ENCODE measurements at regions not wholly inside any gene's neighbourhood (a gene's known extent, or its start where the extent isn't known, plus 50 kb on each side); places are given as distances from the start of the nearest gene placed in this dataset.

- Histone ChIP-seq H3K27me3 (no peaks in the 10 kb centered on the region), H3K27ac (peak overlapping the region in 1 of 2 donors; percentile 12), H3K9me3 (no peaks in the 10 kb centered on the region), H3K4me1 (no peaks in the 10 kb centered on the region), H3K36me3 (no peaks in the 10 kb centered on the region), H3K4me3 (no peak overlapping the region)
- intact Hi-C loops (cut with DNase I), result no loop called here
- TF ChIP-seq, protein P1, sequence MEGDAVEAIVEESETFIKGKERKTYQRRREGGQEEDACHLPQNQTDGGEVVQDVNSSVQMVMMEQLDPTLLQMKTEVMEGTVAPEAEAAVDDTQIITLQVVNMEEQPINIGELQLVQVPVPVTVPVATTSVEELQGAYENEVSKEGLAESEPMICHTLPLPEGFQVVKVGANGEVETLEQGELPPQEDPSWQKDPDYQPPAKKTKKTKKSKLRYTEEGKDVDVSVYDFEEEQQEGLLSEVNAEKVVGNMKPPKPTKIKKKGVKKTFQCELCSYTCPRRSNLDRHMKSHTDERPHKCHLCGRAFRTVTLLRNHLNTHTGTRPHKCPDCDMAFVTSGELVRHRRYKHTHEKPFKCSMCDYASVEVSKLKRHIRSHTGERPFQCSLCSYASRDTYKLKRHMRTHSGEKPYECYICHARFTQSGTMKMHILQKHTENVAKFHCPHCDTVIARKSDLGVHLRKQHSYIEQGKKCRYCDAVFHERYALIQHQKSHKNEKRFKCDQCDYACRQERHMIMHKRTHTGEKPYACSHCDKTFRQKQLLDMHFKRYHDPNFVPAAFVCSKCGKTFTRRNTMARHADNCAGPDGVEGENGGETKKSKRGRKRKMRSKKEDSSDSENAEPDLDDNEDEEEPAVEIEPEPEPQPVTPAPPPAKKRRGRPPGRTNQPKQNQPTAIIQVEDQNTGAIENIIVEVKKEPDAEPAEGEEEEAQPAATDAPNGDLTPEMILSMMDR (IDR thresholded peaks at IDR 0.05), result no peak
- DNase-seq (ENCODE audit: low spot score in 2 of 2), result no peak
Observed at GRCh38 chrX:13248867-13249486, 70.9 kb downstream of the ATXN3L start.

- intact Hi-C loops (cut with DNase I), result no loop called here
- H3K27ac ChIP-seq, result no peak overlapping the region
Observed at GRCh38 chrX:13239272-13239671, 80.6 kb downstream of the ATXN3L start.

DNA sequence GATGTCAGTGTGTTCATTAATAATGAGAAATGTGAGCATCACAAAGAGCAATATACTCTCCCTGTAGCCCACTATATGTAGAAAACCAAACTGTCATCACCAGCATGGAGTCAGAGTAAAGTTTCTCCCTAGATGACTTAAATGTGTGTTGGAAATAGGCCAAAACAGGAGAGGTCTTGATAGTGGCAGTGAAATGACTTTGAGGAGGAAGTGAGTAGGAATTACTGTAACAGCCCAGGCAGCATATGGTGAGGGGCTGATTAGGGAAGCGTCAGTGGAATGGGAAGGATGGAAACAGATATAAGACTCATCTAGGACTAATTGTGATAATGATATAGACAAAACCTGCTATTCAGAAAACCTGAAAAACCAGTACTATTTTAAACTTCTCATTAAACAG lies 83.9 kb downstream of the ATXN3L start:
- Histone ChIP-seq H3K4me1 (no peaks in the 10 kb centered on the region), H3K27me3 (no peaks in the 10 kb centered on the region), H3K27ac (no peak overlapping the region), H3K9me3 (no peaks in the 10 kb centered on the region), H3K36me3 (no peaks in the 10 kb centered on the region), H3K4me3 (no peak overlapping the region)
- intact Hi-C loops (cut with DNase I), result no loop called here
- DNase-seq (ENCODE audit: low spot score in 2 of 2), result no peak
- TF ChIP-seq, protein P1 (IDR thresholded peaks at IDR 0.05), result no peak

More at GRCh38 chrX:13239272-13239671, 80.6 kb downstream of the ATXN3L start:
- Histone ChIP-seq H3K4me3 (no peak overlapping the region), H3K36me3 (no peaks in the 10 kb centered on the region), H3K9me3 (no peaks in the 10 kb centered on the region), H3K4me1 (no peaks in the 10 kb centered on the region), H3K27me3 (no peaks in the 10 kb centered on the region)
- TF ChIP-seq, protein P1 (IDR thresholded peaks at IDR 0.05), result no peak
- no peak for DNase-seq (ENCODE audit: low spot score in 2 of 2)

DNA sequence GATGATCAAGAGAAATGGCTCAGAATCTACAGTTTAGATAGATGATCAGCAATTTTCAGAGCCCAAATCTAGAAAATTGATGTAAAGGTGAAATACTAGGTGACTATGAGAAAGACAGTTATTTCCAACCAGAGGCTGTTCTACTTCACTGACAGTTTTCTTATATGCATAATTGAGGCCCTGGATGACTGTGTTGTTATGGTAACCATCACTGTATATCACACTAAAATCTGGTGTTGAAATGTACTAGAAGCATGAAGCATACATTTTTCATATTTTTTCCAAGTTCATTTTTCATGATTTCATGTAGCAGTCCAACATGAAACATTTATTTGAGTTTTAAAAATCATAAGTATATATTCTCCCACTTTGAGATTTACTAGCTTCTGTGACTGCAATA lies 87.4 kb downstream of the ATXN3L start:
- intact Hi-C loops (cut with DNase I), result no loop called here
- Histone ChIP-seq H3K27me3 (no peaks in the 10 kb centered on the region), H3K4me3 (no peak overlapping the region), H3K9me3 (no peaks in the 10 kb centered on the region), H3K4me1 (no peaks in the 10 kb centered on the region), H3K27ac (no peak overlapping the region), H3K36me3 (no peaks in the 10 kb centered on the region)
- TF ChIP-seq, protein P1 (IDR thresholded peaks at IDR 0.05), result no peak
- DNase-seq (ENCODE audit: low spot score in 2 of 2), result no peak

- Histone ChIP-seq H3K4me3 (no peak overlapping the region), H3K27ac (no peak overlapping the region), H3K4me1 (no peaks in the 10 kb centered on the region), H3K27me3 (no peaks in the 10 kb centered on the region), H3K36me3 (no peaks in the 10 kb centered on the region), H3K9me3 (no peaks in the 10 kb centered on the region)
- TF ChIP-seq, protein P1 (IDR thresholded peaks at IDR 0.05), result no peak
- intact Hi-C loops (cut with DNase I), result loop anchor here (10.0 kb wide), 1 partner anchor 251 kb away; the partner anchor contains the start of gene TMSB4X
- no peak for DNase-seq (ENCODE audit: low spot score in 2 of 2)
Observed at GRCh38 chrX:13226214-13226613, 93.6 kb downstream of the ATXN3L start.

Measured in ascending aorta (tissue), 2 donors.